Stomach (tissue), 8 donors: ENCODE measurements at regions not wholly inside any gene's neighbourhood (a gene's known extent, or its start where the extent isn't known, plus 50 kb on each side); places are given as distances from the start of the nearest gene placed in this dataset.
A peak's percentile ranks its signal among the peaks of the same experiment; 100 is the strongest.

ENCODE experiments used
- DNase-seq, 2 donors: peaks; one replicate each; pipeline versions ENCODE4 v3.0.0 to v3.0.0-alpha.2; 2013 to 2019
- H3K27ac ChIP-seq, 5 donors: fragments of 200-600 bp in 4 of 5; sonication (generic) in 4 of 5; one replicate each; pipeline ENCODE4 v1.5.1; 2013 to 2019; ENCODE audit warnings: mild to moderate bottlenecking in 1 of 5, moderate library complexity in 1 of 5
- H3K27me3 ChIP-seq, 3 donors: fragments of 200-600 bp; sonication (generic); one replicate each; pipeline ENCODE4 v1.5.1; 2017 to 2019; ENCODE audit warnings: mixed run types in 1 of 3
- H3K36me3 ChIP-seq, 4 donors: fragments of 200-600 bp; sonication (generic); 1 replicate in 3 of 4; 2 replicates in 1 of 4; pipeline ENCODE4 v1.5.1; 2016 to 2019
- H3K4me1 ChIP-seq, 4 donors: fragments of 200-600 bp; sonication (generic); one replicate each; pipeline ENCODE4 v1.5.1; 2016 to 2019
- H3K4me3 ChIP-seq, 4 donors: fragments of 200-600 bp; sonication (generic) in 3 of 4; one replicate each; pipeline ENCODE4 v1.5.1; 2016 to 2019; ENCODE audit warnings: mild to moderate bottlenecking in 1 of 4
- H3K9me3 ChIP-seq, 4 donors: fragments of 200-600 bp; sonication (generic); one replicate each; pipeline ENCODE4 v1.5.1; 2016 to 2019
- CTCF ChIP-seq, 7 experiments: fragments of 450-650 bp in 4 of 7; fragments of 200-600 bp in 3 of 7; sonication (generic) in 3 of 7; IDR thresholded peaks; one replicate each; pipeline ENCODE4 v1.5.1; 2016 to 2019; ENCODE audit warnings: antibody characterized with exemption in 7 of 7, control low read depth in 2 of 7, mild to moderate bottlenecking in 1 of 7
- EP300 ChIP-seq: sonication (generic); formaldehyde crosslinking; IDR thresholded peaks from one replicate; pipeline ENCODE4 v1.6.1; 2017; ENCODE audit warnings: antibody characterized with exemption
- POLR2A ChIP-seq, 4 donors: fragments of 450-650 bp; IDR thresholded peaks; one replicate each; pipeline ENCODE4 v1.6.1; 2016; ENCODE audit warnings: antibody characterized with exemption in 4 of 4, control low read depth in 2 of 4, mild to moderate bottlenecking in 1 of 4, moderate library complexity in 1 of 4
- POLR2AphosphoS5 ChIP-seq, 3 donors: sonication (generic); formaldehyde crosslinking; IDR thresholded peaks; one replicate each; pipeline ENCODE4 v1.6.1; 2016; ENCODE audit warnings: antibody characterized with exemption in 3 of 3
- WGBS, 5 donors: extraction: QIAGEN DNeasy Blood & Tissue Kit in 3 of 5; methylation state at CpG; one replicate each; pipeline versions ENCODE4 v1.1.5 to v1.1.7; 2013 to 2018; 5-methylcytosine and 5-hydroxymethylcytosine counted together
- intact Hi-C: fragments of 100-400 bp; cut with DNase I; formaldehyde crosslinking; loops from one replicate; pipeline ENCODE4 v1.15.1; 2023; ENCODE audit warnings: low total_unique reads
- donor health status: healthy with polysubstance abuse.
- donor health status: Bipolar disorder and iron deficiency.
- donor health status: healthy.

GRCh38 chr5:176723440-176723839 is 76.2 kb downstream of the TSPAN17 start:
- intact Hi-C loops, result no loop called here

GRCh38 chr5:176724472-176724871 is 77.2 kb downstream of the TSPAN17 start:
- TF ChIP-seq POLR2AphosphoS5 (IDR thresholded peaks at IDR 0.05) (no peak), EP300 (no peak)
- intact Hi-C loops, result no loop called here
- Histone ChIP-seq H3K9me3 (no peaks in the 10 kb centered on the region), H3K36me3 (no peaks in the 10 kb centered on the region), H3K27ac (no peak overlapping the region), H3K27me3 (peaks cover 0 to 96% (median 43%) of the 10 kb centered on the region in 3 donors), H3K4me1 (peaks cover 0 to 6% (median 0%) of the 10 kb centered on the region in 4 donors), H3K4me3 (no peak overlapping the region)
- no peak for DNase-seq
- 45 to 58% (median 52%) methylated on average over 8 of the region's 8 CpGs for WGBS, 5 donors

More at GRCh38 chr5:176723440-176723839, 76.2 kb downstream of the TSPAN17 start:
- H3K27me3 ChIP-seq, result peaks cover 0 to 94% (median 37%) of the 10 kb centered on the region in 3 donors
- H3K4me1 ChIP-seq, result peaks cover 0 to 6% (median 0%) of the 10 kb centered on the region in 4 donors
- no peak for DNase-seq
- no peaks in the 10 kb centered on the region for H3K36me3 ChIP-seq
- H3K27ac ChIP-seq, result no peak overlapping the region
- WGBS, 5 donors, result 69 to 92% (median 80%) methylated on average over 3 of the region's 3 CpGs
- no peak for TF ChIP-seq CTCF (IDR thresholded peaks at IDR 0.05)
- no peak for TF ChIP-seq POLR2AphosphoS5 (IDR thresholded peaks at IDR 0.05)
- TF ChIP-seq EP300, result no peak
- TF ChIP-seq POLR2A (IDR thresholded peaks at IDR 0.05), result no peak
- no peaks in the 10 kb centered on the region for H3K9me3 ChIP-seq
- no peak overlapping the region for H3K4me3 ChIP-seq

GRCh38 chr5:176725521-176726280 is 78.4 kb downstream of the TSPAN17 start:
- peaks cover 0 to 96% (median 41%) of the 10 kb centered on the region in 3 donors for H3K27me3 ChIP-seq
- H3K4me1 ChIP-seq, result peaks cover 0 to 6% (median 0%) of the 10 kb centered on the region in 4 donors
- peaks cover 0 to 5% (median 4%) of the 10 kb centered on the region in 4 donors for H3K9me3 ChIP-seq
- 11 to 24% (median 18%) methylated on average over 21 to 22 of the region's 22 CpGs for WGBS, 5 donors
- peak; percentile 36 to 56 for DNase-seq
- no peak overlapping the region for H3K27ac ChIP-seq
- no peaks in the 10 kb centered on the region for H3K36me3 ChIP-seq
- no peak for TF ChIP-seq EP300
- intact Hi-C loops, result no loop called here
- H3K4me3 ChIP-seq, result no peak overlapping the region

GRCh38 chr5:176726746-176727527 is 79.7 kb downstream of the TSPAN17 start:
- Histone ChIP-seq H3K4me3 (no peak overlapping the region), H3K27ac (no peak overlapping the region), H3K4me1 (peaks cover 0 to 6% (median 0%) of the 10 kb centered on the region in 4 donors), H3K9me3 (peaks cover 0 to 11% (median 8%) of the 10 kb centered on the region in 4 donors), H3K36me3 (no peaks in the 10 kb centered on the region), H3K27me3 (peaks cover 0 to 96% (median 47%) of the 10 kb centered on the region in 3 donors)
- intact Hi-C loops, result no loop called here
- no peak for TF ChIP-seq EP300
- no peak for TF ChIP-seq CTCF (IDR thresholded peaks at IDR 0.05)
- TF ChIP-seq POLR2A (IDR thresholded peaks at IDR 0.05), result no peak
- TF ChIP-seq POLR2AphosphoS5 (IDR thresholded peaks at IDR 0.05), result no peak
- WGBS, 5 donors, result 75 to 84% (median 80%) methylated on average over 15 to 25 of the region's 25 CpGs
- DNase-seq, result no peak

- peaks cover 0 to 6% (median 0%) of the 10 kb centered on the region in 4 donors for H3K4me1 ChIP-seq
- WGBS, 5 donors, result 69 to 85% (median 84%) methylated on average over 5 to 12 of the region's 12 CpGs
- H3K27me3 ChIP-seq, result peaks cover 0 to 95% (median 47%) of the 10 kb centered on the region in 3 donors
- no peak for DNase-seq
- no peaks in the 10 kb centered on the region for H3K36me3 ChIP-seq
- no peak overlapping the region for H3K27ac ChIP-seq
- no peak for TF ChIP-seq EP300
- TF ChIP-seq POLR2AphosphoS5 (IDR thresholded peaks at IDR 0.05), result no peak
- TF ChIP-seq POLR2A (IDR thresholded peaks at IDR 0.05), result no peak
- TF ChIP-seq CTCF (IDR thresholded peaks at IDR 0.05), result no peak
- intact Hi-C loops, result no loop called here
- H3K9me3 ChIP-seq, result peaks cover 0 to 11% (median 8%) of the 10 kb centered on the region in 4 donors
- no peak overlapping the region for H3K4me3 ChIP-seq
Measured at GRCh38 chr5:176727528-176727900, 80.2 kb downstream of the TSPAN17 start.
